ENCODE measurements at regions not wholly inside any gene's neighbourhood (a gene's known extent, or its start where the extent isn't known, plus 50 kb on each side); places are given as distances from the start of the nearest gene placed in this dataset.

DNA sequence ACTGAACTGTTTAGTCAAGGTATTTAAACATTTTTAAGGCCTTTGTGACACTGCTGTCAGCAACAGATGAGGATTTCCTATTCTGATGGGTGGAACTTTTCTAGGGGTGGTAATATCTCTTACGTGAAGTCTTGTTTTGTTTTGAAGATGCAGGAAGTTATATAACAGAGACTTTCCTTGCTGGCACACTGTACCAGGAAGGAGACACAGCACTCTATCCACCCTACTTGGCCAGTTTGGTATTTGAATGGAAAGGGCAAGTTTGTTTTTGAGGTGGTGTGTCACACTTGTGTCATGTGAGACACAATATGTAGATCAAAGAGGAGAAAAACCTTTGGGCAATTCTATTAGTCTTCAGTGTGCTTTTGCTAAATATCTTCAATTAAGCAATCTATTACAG, 51.6 kb upstream of the SRP54 start:
- no peak overlapping the region for H3K9ac ChIP-seq (ENCODE audit: low read length)
- H3K14ac ChIP-seq (ENCODE audit: low read length), result no peak overlapping the region
- H3K23ac ChIP-seq (ENCODE audit: low read length), result no peak overlapping the region
- no peak overlapping the region for H4K91ac ChIP-seq (ENCODE audit: low read depth, low read length)
- H3K18ac ChIP-seq (ENCODE audit: low read length), result no peak overlapping the region
- no peaks in the 10 kb centered on the region for H3K36me3 ChIP-seq (ENCODE audit: control insufficient read depth in 1 of 2, insufficient read depth in 2 of 2, low read length in 2 of 2)
- H3K4me1 ChIP-seq (ENCODE audit: control insufficient read depth in 1 of 2, insufficient read depth in 2 of 2, low read length in 2 of 2), result no peaks in the 10 kb centered on the region
- H3K9me3 ChIP-seq (ENCODE audit: insufficient read depth, low read depth, low read length), result no peaks in the 10 kb centered on the region
- no peak overlapping the region for H4K8ac ChIP-seq (ENCODE audit: low read depth, low read length)
- H2AK5ac ChIP-seq (ENCODE audit: low read length), result no peak overlapping the region
- no peak for DNase-seq
- H3K27me3 ChIP-seq (ENCODE audit: insufficient read depth, low read length), result no peaks in the 10 kb centered on the region
- H2AFZ ChIP-seq (ENCODE audit: insufficient read depth, low read length, poor library complexity), result no peak overlapping the region
- no peak overlapping the region for H2BK5ac ChIP-seq (ENCODE audit: low read depth, low read length, poor library complexity)
- no peaks in the 10 kb centered on the region for H3K79me2 ChIP-seq (ENCODE audit: control insufficient read depth, insufficient read depth, low read length, poor library complexity)
- H3K4me3 ChIP-seq (ENCODE audit: low read depth, low read length), result no peak overlapping the region
- no peak overlapping the region for H4K12ac ChIP-seq (ENCODE audit: low read depth, low read length)
- no peak overlapping the region for H3K4me2 ChIP-seq (ENCODE audit: low read length)
- WGBS (ENCODE audit: extremely low coverage, insufficient coverage, insufficient read length), result no CpG with 5 or more reads among the region's 1 CpG
- H2BK120ac ChIP-seq (ENCODE audit: insufficient read depth, low read length, poor library complexity), result no peak overlapping the region
- no peaks in the 10 kb centered on the region for H3K79me1 ChIP-seq (ENCODE audit: low read length)
- no peak overlapping the region for H3K27ac ChIP-seq (ENCODE audit: low read depth, low read length)
- H3K4ac ChIP-seq (ENCODE audit: low read depth, low read length), result no peak overlapping the region
- no peak overlapping the region for H2BK12ac ChIP-seq (ENCODE audit: low read length)

DNA sequence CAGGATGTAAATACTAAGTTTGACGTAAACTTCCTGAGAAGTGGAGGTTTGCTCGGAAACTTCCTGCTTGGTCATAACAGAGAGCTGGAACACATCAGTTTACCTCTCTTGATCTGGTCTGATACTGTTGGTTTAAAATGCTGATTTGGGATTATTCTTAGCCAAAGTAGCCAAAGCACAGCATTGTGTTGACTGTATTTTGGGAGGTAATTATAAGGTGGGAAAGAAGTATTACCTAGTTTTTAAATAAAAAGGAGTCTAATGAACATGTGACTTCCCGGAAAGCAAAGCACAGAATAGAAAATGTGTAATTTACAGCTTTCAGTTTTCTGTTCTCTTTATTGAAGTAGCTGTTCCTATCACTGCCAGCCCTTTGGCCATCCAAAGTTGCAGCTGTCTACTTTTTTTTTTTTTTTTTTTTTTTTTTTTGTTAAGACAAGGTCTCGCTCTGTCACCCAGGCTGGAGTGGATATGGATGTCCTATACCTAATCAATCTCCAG, 52.2 kb upstream of the SRP54 start:
- Histone ChIP-seq H3K27ac (ENCODE audit: low read depth, low read length) (no peak overlapping the region), H2BK120ac (ENCODE audit: insufficient read depth, low read length, poor library complexity) (no peak overlapping the region), H3K23ac (ENCODE audit: low read length) (no peak overlapping the region), H4K91ac (ENCODE audit: low read depth, low read length) (no peak overlapping the region), H3K27me3 (ENCODE audit: insufficient read depth, low read length) (no peaks in the 10 kb centered on the region), H3K18ac (ENCODE audit: low read length) (no peak overlapping the region), H3K4me1 (ENCODE audit: control insufficient read depth in 1 of 2, insufficient read depth in 2 of 2, low read length in 2 of 2) (no peaks in the 10 kb centered on the region), H2AK5ac (ENCODE audit: low read length) (no peak overlapping the region), H2BK5ac (ENCODE audit: low read depth, low read length, poor library complexity) (no peak overlapping the region), H4K8ac (ENCODE audit: low read depth, low read length) (no peak overlapping the region), H3K4ac (ENCODE audit: low read depth, low read length) (no peak overlapping the region), H3K9me3 (ENCODE audit: insufficient read depth, low read depth, low read length) (no peaks in the 10 kb centered on the region), H2BK12ac (ENCODE audit: low read length) (no peak overlapping the region), H3K4me3 (ENCODE audit: low read depth, low read length) (no peak overlapping the region), H3K4me2 (ENCODE audit: low read length) (no peak overlapping the region), H3K79me1 (ENCODE audit: low read length) (no peaks in the 10 kb centered on the region), H2AFZ (ENCODE audit: insufficient read depth, low read length, poor library complexity) (no peak overlapping the region), H4K12ac (ENCODE audit: low read depth, low read length) (no peak overlapping the region), H3K9ac (ENCODE audit: low read length) (no peak overlapping the region), H3K36me3 (ENCODE audit: control insufficient read depth in 1 of 2, insufficient read depth in 2 of 2, low read length in 2 of 2) (no peaks in the 10 kb centered on the region), H3K14ac (ENCODE audit: low read length) (no peak overlapping the region), H3K79me2 (ENCODE audit: control insufficient read depth, insufficient read depth, low read length, poor library complexity) (no peaks in the 10 kb centered on the region)
- no peak for DNase-seq
- WGBS (ENCODE audit: extremely low coverage, insufficient coverage, insufficient read length), result no CpG with 5 or more reads among the region's 4 CpGs

DNA sequence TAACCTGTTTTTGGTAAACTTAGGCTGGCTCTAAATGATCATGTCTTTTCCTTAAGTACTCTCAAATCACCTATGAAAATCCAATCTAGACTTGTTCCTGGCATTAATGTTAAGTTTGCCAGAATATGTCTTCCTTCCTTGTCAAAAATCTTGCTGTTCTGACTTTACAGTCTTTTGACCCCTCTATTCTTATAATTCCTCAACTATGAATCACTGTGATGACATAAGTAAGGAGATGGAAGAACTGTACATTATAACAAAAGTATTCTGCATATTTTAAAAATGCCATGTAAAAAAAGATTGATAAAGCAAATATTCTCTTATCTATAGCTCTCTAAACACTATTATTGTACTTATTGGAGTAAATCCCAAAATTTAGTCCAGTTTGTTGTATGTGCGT, 51.4 kb upstream of the BAZ1A start:
- DNase-seq, result peak in 1 of 2 donors; percentile 71
- no peak overlapping the region for H2BK120ac ChIP-seq (ENCODE audit: insufficient read depth, low read length, poor library complexity)
- no peaks in the 10 kb centered on the region for H3K36me3 ChIP-seq (ENCODE audit: control insufficient read depth in 1 of 2, insufficient read depth in 2 of 2, low read length in 2 of 2)
- no peaks in the 10 kb centered on the region for H3K79me1 ChIP-seq (ENCODE audit: low read length)
- no peak overlapping the region for H2AFZ ChIP-seq (ENCODE audit: insufficient read depth, low read length, poor library complexity)
- no peak overlapping the region for H3K9ac ChIP-seq (ENCODE audit: low read length)
- H2BK5ac ChIP-seq (ENCODE audit: low read depth, low read length, poor library complexity), result no peak overlapping the region
- no peaks in the 10 kb centered on the region for H3K9me3 ChIP-seq (ENCODE audit: insufficient read depth, low read depth, low read length)
- H4K91ac ChIP-seq (ENCODE audit: low read depth, low read length), result no peak overlapping the region
- WGBS (ENCODE audit: extremely low coverage, insufficient coverage, insufficient read length), result no CpG with 5 or more reads among the region's 1 CpG
- no peak overlapping the region for H3K4me3 ChIP-seq (ENCODE audit: low read depth, low read length)
- H3K79me2 ChIP-seq (ENCODE audit: control insufficient read depth, insufficient read depth, low read length, poor library complexity), result no peaks in the 10 kb centered on the region
- H3K18ac ChIP-seq (ENCODE audit: low read length), result no peak overlapping the region
- no peak overlapping the region for H4K8ac ChIP-seq (ENCODE audit: low read depth, low read length)
- no peak overlapping the region for H3K14ac ChIP-seq (ENCODE audit: low read length)
- no peak overlapping the region for H4K12ac ChIP-seq (ENCODE audit: low read depth, low read length)
- H3K23ac ChIP-seq (ENCODE audit: low read length), result no peak overlapping the region
- no peak overlapping the region for H2AK5ac ChIP-seq (ENCODE audit: low read length)
- no peaks in the 10 kb centered on the region for H3K4me1 ChIP-seq (ENCODE audit: control insufficient read depth in 1 of 2, insufficient read depth in 2 of 2, low read length in 2 of 2)
- no peak overlapping the region for H3K4ac ChIP-seq (ENCODE audit: low read depth, low read length)
- no peak overlapping the region for H3K27ac ChIP-seq (ENCODE audit: low read depth, low read length)
- H3K27me3 ChIP-seq (ENCODE audit: insufficient read depth, low read length), result no peaks in the 10 kb centered on the region
- H2BK12ac ChIP-seq (ENCODE audit: low read length), result no peak overlapping the region
- no peak overlapping the region for H3K4me2 ChIP-seq (ENCODE audit: low read length)

Measured in trophoblast cell (in vitro differentiated cells and primary cell).